Gastrocnemius medialis (tissue), 4 donors: ENCODE measurements at regions not wholly inside any gene's neighbourhood (a gene's known extent, or its start where the extent isn't known, plus 50 kb on each side); places are given as distances from the start of the nearest gene placed in this dataset.

ENCODE experiments used
- ATAC-seq, 2 donors: fragments of 150-250 bp; one replicate each; pipeline ENCODE4 v1.9.1; 2016
- DNase-seq, 2 donors: peaks; one replicate each; pipeline ENCODE4 v3.0.0-alpha.2; 2019
- H3K27ac ChIP-seq, 4 donors: fragments of 200-600 bp; sonication (generic); 1 replicate in 1 of 4; 2 replicates in 3 of 4; pipeline ENCODE4 v1.5.1; 2016 to 2018; ENCODE audit warnings: mild to moderate bottlenecking in 2 of 4, moderate library complexity in 1 of 4
- H3K27me3 ChIP-seq, 3 donors: fragments of 200-600 bp; sonication (generic) in 2 of 3; 1 replicate in 1 of 3; 2 replicates in 2 of 3; pipeline versions ENCODE4 v1.5.1 to v1.6.0; 2016 to 2019; ENCODE audit warnings: mild to moderate bottlenecking in 1 of 3, moderate library complexity in 1 of 3
- H3K36me3 ChIP-seq, 2 donors: fragments of 200-600 bp; sonication (generic) in 1 of 2; one replicate each; pipeline ENCODE4 v1.5.1; 2017 to 2018
- H3K4me1 ChIP-seq, 2 donors: fragments of 200-600 bp; sonication (generic) in 1 of 2; one replicate each; pipeline ENCODE4 v1.5.1; 2016 to 2017; ENCODE audit warnings: mild to moderate bottlenecking in 2 of 2
- H3K4me3 ChIP-seq, 4 donors: fragments of 200-600 bp; sonication (generic) in 3 of 4; 1 replicate in 1 of 4; 2 replicates in 3 of 4; pipeline ENCODE4 v1.5.1; 2016 to 2019; ENCODE audit warnings: mild to moderate bottlenecking in 2 of 4
- H3K9me3 ChIP-seq, 3 donors: fragments of 200-600 bp; sonication (generic) in 2 of 3; 1 replicate in 1 of 3; 2 replicates in 2 of 3; pipeline ENCODE4 v1.5.1; 2016 to 2019
- CTCF ChIP-seq, 5 experiments: fragments of 450-650 bp in 3 of 5; fragments of 200-600 bp in 2 of 5; sonication (generic) in 2 of 5; IDR thresholded peaks in 4 of 5; conservative IDR thresholded peaks in 1 of 5; 1 replicate in 4 of 5; 2 replicates in 1 of 5; pipeline ENCODE4 v1.5.1; 2016 to 2019; ENCODE audit warnings: antibody characterized with exemption in 5 of 5, mild to moderate bottlenecking in 3 of 5, moderate library complexity in 3 of 5
- POLR2A ChIP-seq, 2 donors: fragments of 450-650 bp; IDR thresholded peaks; one replicate each; pipeline ENCODE4 v1.6.1; 2017; ENCODE audit warnings: antibody characterized with exemption in 2 of 2, mild to moderate bottlenecking in 2 of 2, moderate library complexity in 2 of 2
- in situ Hi-C, 4 donors: fragments of 200-750 bp; cut with MboI; loops; one replicate each; pipeline versions ENCODE4 v1.15.0 to v1.8.0; 2017; ENCODE audit warnings: low sequenced_read_pairs in 4 of 4
- intact Hi-C: fragments of 100-400 bp; cut with DNase I; formaldehyde crosslinking; loops from one replicate; pipeline ENCODE4 v1.15.1; 2023; ENCODE audit warnings: low total_unique reads

- DNase-seq (no peak), ATAC-seq (no peak)
- Histone ChIP-seq H3K27ac (no peak overlapping the region), H3K9me3 (no peaks in the 10 kb centered on the region), H3K27me3 (no peaks in the 10 kb centered on the region), H3K36me3 (no peaks in the 10 kb centered on the region), H3K4me1 (no peaks in the 10 kb centered on the region), H3K4me3 (no peak overlapping the region)
- in situ Hi-C loops: no loop called here
- intact Hi-C loops: no loop called here
- no peak for TF ChIP-seq POLR2A (IDR thresholded peaks at IDR 0.05)
- TF ChIP-seq CTCF (IDR thresholded peaks at IDR 0.05 in 4 of 5, conservative IDR thresholded peaks at IDR 0.05 in 1 of 5): no peak
Measured at GRCh38 chr2:186979439-186980116, 130.6 kb upstream of the ZSWIM2 start.

- H3K27me3 ChIP-seq: no peaks in the 10 kb centered on the region
- H3K4me1 ChIP-seq: no peaks in the 10 kb centered on the region
- H3K9me3 ChIP-seq: no peaks in the 10 kb centered on the region
- H3K27ac ChIP-seq: no peak overlapping the region
- H3K36me3 ChIP-seq: no peaks in the 10 kb centered on the region
- H3K4me3 ChIP-seq: no peak overlapping the region
- ATAC-seq: no peak
- in situ Hi-C loops: no loop called here
- no peak for DNase-seq
- TF ChIP-seq POLR2A (IDR thresholded peaks at IDR 0.05) (no peak), CTCF (IDR thresholded peaks at IDR 0.05 in 4 of 5, conservative IDR thresholded peaks at IDR 0.05 in 1 of 5) (no peak)
- intact Hi-C loops: no loop called here
Measured at GRCh38 chr2:186977433-186978045, 128.6 kb upstream of the ZSWIM2 start.

- H3K4me1 ChIP-seq: no peaks in the 10 kb centered on the region
- no peaks in the 10 kb centered on the region for H3K27me3 ChIP-seq
- in situ Hi-C loops (no loop called here), intact Hi-C loops (no loop called here)
- no peak overlapping the region for H3K27ac ChIP-seq
- H3K36me3 ChIP-seq: no peaks in the 10 kb centered on the region
- DNase-seq (no peak), ATAC-seq (no peak)
- TF ChIP-seq CTCF (IDR thresholded peaks at IDR 0.05 in 4 of 5, conservative IDR thresholded peaks at IDR 0.05 in 1 of 5): no peak
- no peak for TF ChIP-seq POLR2A (IDR thresholded peaks at IDR 0.05)
- H3K9me3 ChIP-seq: no peaks in the 10 kb centered on the region
- no peak overlapping the region for H3K4me3 ChIP-seq
Measured at GRCh38 chr2:186976329-186976728, 127.4 kb upstream of the ZSWIM2 start.

GRCh38 chr2:186972281-186972970 lies 123.5 kb upstream of the ZSWIM2 start:
- Histone ChIP-seq H3K4me3 (no peak overlapping the region), H3K9me3 (no peaks in the 10 kb centered on the region), H3K36me3 (no peaks in the 10 kb centered on the region), H3K4me1 (no peaks in the 10 kb centered on the region), H3K27me3 (no peaks in the 10 kb centered on the region), H3K27ac (no peak overlapping the region)
- ATAC-seq (no peak), DNase-seq (no peak)
- intact Hi-C loops: no loop called here
- TF ChIP-seq POLR2A (IDR thresholded peaks at IDR 0.05) (no peak), CTCF (IDR thresholded peaks at IDR 0.05 in 4 of 5, conservative IDR thresholded peaks at IDR 0.05 in 1 of 5) (no peak)
- in situ Hi-C loops: no loop called here
